Sigmoid colon (tissue), 6 donors: ENCODE measurements at regions not wholly inside any gene's neighbourhood (a gene's known extent, or its start where the extent isn't known, plus 50 kb on each side); places are given as distances from the start of the nearest gene placed in this dataset.

Source experiments
- DNase-seq: peaks from one replicate; pipeline ENCODE4 v3.0.0-alpha.2; 2019
- H3K27ac ChIP-seq, 4 donors: fragments of 200-600 bp; sonication (generic); one replicate each; pipeline ENCODE4 v1.5.1; 2016 to 2019; ENCODE audit warnings: mild to moderate bottlenecking in 1 of 4
- H3K27me3 ChIP-seq, 3 donors: fragments of 200-600 bp; sonication (generic); one replicate each; pipeline ENCODE4 v1.5.1; 2019; ENCODE audit warnings: mild to moderate bottlenecking in 1 of 3
- H3K36me3 ChIP-seq, 4 donors: fragments of 200-600 bp; sonication (generic); one replicate each; pipeline ENCODE4 v1.5.1; 2016 to 2019
- H3K4me1 ChIP-seq, 4 donors: fragments of 200-600 bp; sonication (generic); one replicate each; pipeline ENCODE4 v1.5.1; 2017 to 2019
- H3K4me3 ChIP-seq, 4 donors: fragments of 200-600 bp; sonication (generic); one replicate each; pipeline ENCODE4 v1.5.1; 2017 to 2019; ENCODE audit warnings: mild to moderate bottlenecking in 2 of 4, moderate library complexity in 1 of 4
- H3K9me3 ChIP-seq, 4 donors: fragments of 200-600 bp in 3 of 4; sonication (generic) in 3 of 4; one replicate each; pipeline versions ENCODE4 v1.5.1 to v1.6.1; 2013 to 2019
- CTCF ChIP-seq, 4 experiments: fragments of 450-650 bp in 3 of 4; fragments of 200-600 bp in 1 of 4; IDR thresholded peaks; one replicate each; pipeline ENCODE4 v1.5.1; 2016 to 2019; ENCODE audit warnings: antibody characterized with exemption in 4 of 4, mild to moderate bottlenecking in 3 of 4, moderate library complexity in 2 of 4
- EP300 ChIP-seq, 4 donors: sonication (generic); formaldehyde crosslinking; IDR thresholded peaks; one replicate each; pipeline ENCODE4 v1.6.1; 2017; ENCODE audit warnings: antibody characterized with exemption in 4 of 4
- POLR2A ChIP-seq, 2 donors: fragments of 450-650 bp; IDR thresholded peaks; one replicate each; pipeline ENCODE4 v1.6.1; 2016; ENCODE audit warnings: antibody characterized with exemption in 2 of 2, mild to moderate bottlenecking in 2 of 2, moderate library complexity in 2 of 2
- POLR2AphosphoS5 ChIP-seq, 4 donors: sonication (generic); formaldehyde crosslinking; IDR thresholded peaks; one replicate each; pipeline ENCODE4 v1.6.1; 2017; ENCODE audit warnings: antibody characterized with exemption in 4 of 4
- WGBS, 2 donors: extraction: QIAGEN DNeasy Blood & Tissue Kit; methylation state at CpG; one replicate each; pipeline ENCODE4 v1.1.7; 2013; 5-methylcytosine and 5-hydroxymethylcytosine counted together
- intact Hi-C: fragments of 100-400 bp; cut with DNase I; formaldehyde crosslinking; loops from one replicate; pipeline ENCODE4 v1.15.1; 2023
- donor health status: healthy with polysubstance abuse.
- donor health status: healthy.

GRCh38 chr5:86814315-86814714, 196.6 kb downstream of the COX7C start:
- Histone ChIP-seq H3K4me3 (no peak overlapping the region), H3K4me1 (no peaks in the 10 kb centered on the region), H3K27me3 (no peaks in the 10 kb centered on the region), H3K36me3 (no peaks in the 10 kb centered on the region), H3K27ac (no peak overlapping the region), H3K9me3 (no peaks in the 10 kb centered on the region)
- no peak for DNase-seq
- intact Hi-C loops, result no loop called here
- TF ChIP-seq CTCF (IDR thresholded peaks at IDR 0.05) (no peak), POLR2A (IDR thresholded peaks at IDR 0.05) (no peak), EP300 (IDR thresholded peaks at IDR 0.05) (no peak), POLR2AphosphoS5 (IDR thresholded peaks at IDR 0.05) (no peak)
- 64 to 81% methylated on average over 1 of the region's 1 CpG for WGBS, 2 donors

GRCh38 chr5:86814907-86815306, 197.2 kb downstream of the COX7C start:
- H3K36me3 ChIP-seq, result no peaks in the 10 kb centered on the region
- H3K9me3 ChIP-seq, result no peaks in the 10 kb centered on the region
- H3K4me1 ChIP-seq, result no peaks in the 10 kb centered on the region
- H3K27me3 ChIP-seq, result no peaks in the 10 kb centered on the region
- TF ChIP-seq POLR2A (IDR thresholded peaks at IDR 0.05), result no peak
- TF ChIP-seq POLR2AphosphoS5 (IDR thresholded peaks at IDR 0.05), result no peak
- TF ChIP-seq CTCF (IDR thresholded peaks at IDR 0.05), result no peak
- no peak for TF ChIP-seq EP300 (IDR thresholded peaks at IDR 0.05)
- intact Hi-C loops, result no loop called here
- no peak for DNase-seq
- no peak overlapping the region for H3K27ac ChIP-seq
- H3K4me3 ChIP-seq, result no peak overlapping the region

GRCh38 chr5:86824637-86825036, 206.9 kb downstream of the COX7C start:
- Histone ChIP-seq H3K36me3 (no peaks in the 10 kb centered on the region), H3K4me1 (no peaks in the 10 kb centered on the region), H3K4me3 (no peak overlapping the region), H3K27ac (no peak overlapping the region), H3K27me3 (no peaks in the 10 kb centered on the region), H3K9me3 (no peaks in the 10 kb centered on the region)
- 42 to 62% methylated on average over 2 of the region's 2 CpGs for WGBS, 2 donors
- no peak for TF ChIP-seq POLR2AphosphoS5 (IDR thresholded peaks at IDR 0.05)
- TF ChIP-seq CTCF (IDR thresholded peaks at IDR 0.05), result no peak
- no peak for TF ChIP-seq POLR2A (IDR thresholded peaks at IDR 0.05)
- TF ChIP-seq EP300 (IDR thresholded peaks at IDR 0.05), result no peak
- DNase-seq, result no peak
- intact Hi-C loops, result no loop called here

- Histone ChIP-seq H3K4me1 (no peaks in the 10 kb centered on the region), H3K36me3 (no peaks in the 10 kb centered on the region), H3K4me3 (no peak overlapping the region), H3K9me3 (no peaks in the 10 kb centered on the region), H3K27ac (no peak overlapping the region), H3K27me3 (no peaks in the 10 kb centered on the region)
- intact Hi-C loops, result no loop called here
- no peak for TF ChIP-seq POLR2A (IDR thresholded peaks at IDR 0.05)
- DNase-seq, result no peak
Observed at GRCh38 chr5:86831128-86831527, 213.4 kb downstream of the COX7C start.

GRCh38 chr5:86833868-86834267, 216.1 kb downstream of the COX7C start:
- Histone ChIP-seq H3K27ac (no peak overlapping the region), H3K4me1 (no peaks in the 10 kb centered on the region), H3K36me3 (no peaks in the 10 kb centered on the region), H3K27me3 (no peaks in the 10 kb centered on the region), H3K9me3 (no peaks in the 10 kb centered on the region), H3K4me3 (no peak overlapping the region)
- 85 to 93% methylated on average over 1 of the region's 1 CpG for WGBS, 2 donors
- TF ChIP-seq POLR2AphosphoS5 (IDR thresholded peaks at IDR 0.05) (no peak), EP300 (IDR thresholded peaks at IDR 0.05) (no peak), POLR2A (IDR thresholded peaks at IDR 0.05) (no peak), CTCF (IDR thresholded peaks at IDR 0.05) (no peak)
- DNase-seq, result no peak
- intact Hi-C loops, result no loop called here
